AG10803 (cell line): ENCODE measurements at regions not wholly inside any gene's neighbourhood (a gene's known extent, or its start where the extent isn't known, plus 50 kb on each side); places are given as distances from the start of the nearest gene placed in this dataset.

Source experiments
- DNase-seq: peaks from one replicate; pipeline ENCODE4 v3.0.0; 2010; ENCODE audit warnings: low read depth
- H3K4me3 ChIP-seq: 2 replicates; pipeline ENCODE4 v1.5.1; 2011; ENCODE audit warnings: mild to moderate bottlenecking, low read length, control low read depth
- TF ChIP-seq, protein P1 (sequence below): conservative IDR thresholded peaks from 2 replicates; pipeline ENCODE4 v1.5.1; 2011; ENCODE audit warnings: mild to moderate bottlenecking, low read length, control low read depth, inconsistent platforms

GRCh38 chr1:222325506-222325905, 222.4 kb downstream of the HHIPL2 start:
- TF ChIP-seq, protein P1, sequence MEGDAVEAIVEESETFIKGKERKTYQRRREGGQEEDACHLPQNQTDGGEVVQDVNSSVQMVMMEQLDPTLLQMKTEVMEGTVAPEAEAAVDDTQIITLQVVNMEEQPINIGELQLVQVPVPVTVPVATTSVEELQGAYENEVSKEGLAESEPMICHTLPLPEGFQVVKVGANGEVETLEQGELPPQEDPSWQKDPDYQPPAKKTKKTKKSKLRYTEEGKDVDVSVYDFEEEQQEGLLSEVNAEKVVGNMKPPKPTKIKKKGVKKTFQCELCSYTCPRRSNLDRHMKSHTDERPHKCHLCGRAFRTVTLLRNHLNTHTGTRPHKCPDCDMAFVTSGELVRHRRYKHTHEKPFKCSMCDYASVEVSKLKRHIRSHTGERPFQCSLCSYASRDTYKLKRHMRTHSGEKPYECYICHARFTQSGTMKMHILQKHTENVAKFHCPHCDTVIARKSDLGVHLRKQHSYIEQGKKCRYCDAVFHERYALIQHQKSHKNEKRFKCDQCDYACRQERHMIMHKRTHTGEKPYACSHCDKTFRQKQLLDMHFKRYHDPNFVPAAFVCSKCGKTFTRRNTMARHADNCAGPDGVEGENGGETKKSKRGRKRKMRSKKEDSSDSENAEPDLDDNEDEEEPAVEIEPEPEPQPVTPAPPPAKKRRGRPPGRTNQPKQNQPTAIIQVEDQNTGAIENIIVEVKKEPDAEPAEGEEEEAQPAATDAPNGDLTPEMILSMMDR: no peak
- no peak for DNase-seq
- no peak overlapping the region for H3K4me3 ChIP-seq

GRCh38 chr1:222314839-222315238, 233.1 kb downstream of the HHIPL2 start:
- TF ChIP-seq, protein P1: no peak
- no peak for DNase-seq
- no peak overlapping the region for H3K4me3 ChIP-seq

- TF ChIP-seq, protein P1: no peak
- H3K4me3 ChIP-seq: no peak overlapping the region
- no peak for DNase-seq
These were observed 237.1 kb downstream of the HHIPL2 start for GRCh38 chr1:222310836-222311235.

- TF ChIP-seq, protein P1: no peak
- DNase-seq: no peak
- H3K4me3 ChIP-seq: no peak overlapping the region
These were observed 240.3 kb downstream of the HHIPL2 start for GRCh38 chr1:222307621-222308020.

GRCh38 chr1:222306512-222306911, 241.4 kb downstream of the HHIPL2 start:
- H3K4me3 ChIP-seq: no peak overlapping the region
- TF ChIP-seq, protein P1: no peak
- no peak for DNase-seq

GRCh38 chr1:222306011-222306410, 241.9 kb downstream of the HHIPL2 start:
- no peak overlapping the region for H3K4me3 ChIP-seq
- no peak for DNase-seq
- TF ChIP-seq, protein P1: no peak

GRCh38 chr1:222301652-222302051, 246.3 kb downstream of the HHIPL2 start:
- TF ChIP-seq, protein P1: no peak
- DNase-seq: no peak
- no peak overlapping the region for H3K4me3 ChIP-seq
